Nucleus accumbens (tissue), 56 donors: ENCODE measurements at regions not wholly inside any gene's neighbourhood (a gene's known extent, or its start where the extent isn't known, plus 50 kb on each side); places are given as distances from the start of the nearest gene placed in this dataset.
"Not testable (repeated sequence)": the region's sequence is repeated elsewhere in the genome, so short reads cannot be mapped to it uniquely, and the experiment has no call there.

Experiments
- DNase-seq, 56 donors: peaks; one replicate each; lab custom pipeline; 2025; lab: John Stamatoyannopoulos, UW

DNA sequence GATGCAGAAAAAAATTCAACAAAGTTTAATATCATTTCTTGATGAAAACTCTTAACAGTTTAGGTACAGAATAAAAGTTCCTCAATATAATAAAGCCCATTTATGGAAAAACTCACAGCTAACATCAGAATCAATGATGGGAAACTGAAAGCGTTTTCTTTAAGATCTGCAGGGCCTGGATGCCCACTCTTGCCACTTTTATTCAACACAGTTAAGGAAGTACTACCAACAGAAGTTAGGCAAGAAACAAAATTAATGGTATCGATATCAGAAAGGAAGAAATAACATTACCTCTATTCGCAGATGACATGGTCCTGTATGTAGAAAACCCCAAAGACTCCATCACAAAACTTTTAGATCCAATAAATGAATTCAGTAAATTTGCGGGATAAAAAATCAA, 542.4 kb upstream of the RGMB start:
- DNase-seq = no peak

- DNase-seq = not testable (repeated sequence)
These were observed 535.7 kb upstream of the RGMB start for GRCh38 chr5:98237794-98238193.

- no peak for DNase-seq
These were observed 529.5 kb upstream of the RGMB start for GRCh38 chr5:98243972-98244371.

GRCh38 chr5:98248949-98249348, 524.5 kb upstream of the RGMB start:
- no peak for DNase-seq

DNA sequence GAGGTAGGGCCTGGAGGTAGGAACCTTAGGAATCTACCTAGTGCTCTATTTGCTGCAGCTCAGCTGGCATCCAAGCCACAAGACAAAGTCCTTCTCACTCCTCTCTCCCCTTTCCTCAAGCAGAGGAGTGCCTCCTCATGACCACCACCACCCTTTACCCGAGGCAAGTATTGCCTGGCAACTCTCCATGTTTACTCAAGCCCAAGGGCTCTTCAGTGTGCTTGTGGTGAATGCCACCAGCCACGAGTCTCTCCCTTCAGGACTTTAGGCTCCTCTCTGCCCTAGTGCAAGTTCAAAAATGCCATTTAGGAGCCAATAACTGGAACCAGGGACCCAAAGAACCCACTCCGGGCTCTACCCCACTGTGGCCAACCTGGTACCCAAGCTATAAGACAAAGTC, 514.5 kb upstream of the RGMB start:
- no peak for DNase-seq

GRCh38 chr5:98259595-98259994, 513.9 kb upstream of the RGMB start:
- DNase-seq = no peak

- DNase-seq = no peak
These were observed 510.4 kb upstream of the RGMB start for GRCh38 chr5:98263084-98263483.

DNA sequence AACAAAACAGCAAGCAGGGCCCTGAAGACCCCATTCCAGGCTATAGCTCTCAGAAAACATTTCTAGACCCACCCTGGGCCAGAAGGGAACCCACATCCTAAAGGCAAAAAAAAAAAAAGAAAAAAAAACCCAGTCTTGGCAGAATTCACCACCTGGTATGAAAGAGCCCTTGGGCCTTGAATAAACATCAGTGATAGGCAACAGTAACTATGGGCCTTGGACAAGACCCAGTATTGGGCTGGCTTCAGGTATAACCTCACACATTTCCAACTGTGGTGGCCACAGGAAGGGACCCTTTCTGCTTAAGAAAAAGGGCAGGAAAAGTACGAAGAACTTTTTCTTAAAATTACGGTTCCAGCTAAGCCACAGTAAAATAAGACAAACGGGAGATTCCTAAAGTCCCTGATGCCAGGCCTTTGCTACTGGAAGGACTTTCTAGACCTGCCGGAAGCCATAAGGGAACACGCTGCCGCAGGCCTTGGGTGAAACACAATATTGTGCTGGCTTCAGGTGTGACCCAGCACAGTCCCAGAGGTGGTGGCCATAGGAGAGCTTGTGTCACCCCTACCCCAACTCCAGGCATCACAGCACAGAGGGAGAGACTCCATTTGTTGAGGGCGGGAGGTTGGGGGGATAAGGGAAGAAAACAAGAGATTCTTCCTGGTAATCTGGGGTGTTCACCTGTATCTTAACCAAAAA, 505.2 kb upstream of the RGMB start:
- DNase-seq = no peak

GRCh38 chr5:98275980-98276379, 497.5 kb upstream of the RGMB start:
- no peak for DNase-seq

- DNase-seq = no peak
These were observed 490.9 kb upstream of the RGMB start for GRCh38 chr5:98282521-98282920.

GRCh38 chr5:98292496-98292895, 481.0 kb upstream of the RGMB start:
- DNase-seq = no peak

GRCh38 chr5:98296426-98296825, 477.0 kb upstream of the RGMB start:
- DNase-seq = no peak

DNA sequence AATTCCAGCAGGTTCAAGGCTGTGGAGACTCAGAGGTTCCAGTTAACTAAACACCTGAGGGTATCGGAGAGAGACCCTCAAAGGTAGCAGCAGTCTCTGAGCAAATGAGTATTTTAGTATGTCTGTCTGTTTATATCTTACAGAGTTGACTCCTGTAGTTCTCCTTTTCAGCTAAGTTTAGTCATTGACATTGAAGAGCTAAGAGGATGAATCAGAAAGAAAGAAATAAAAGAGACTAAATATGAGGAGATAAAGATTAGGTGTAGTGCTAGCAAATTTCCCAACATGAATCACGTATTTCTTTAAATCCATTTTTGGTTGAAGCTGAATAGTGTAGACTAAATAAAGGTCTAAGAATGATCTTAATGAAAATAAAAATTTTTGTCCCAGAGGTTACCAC, 474.0 kb upstream of the RGMB start:
- no peak for DNase-seq

- DNase-seq = peak in 20 of 56 donors; percentile 1 to 37 (median 7)
These were observed 471.9 kb upstream of the RGMB start for GRCh38 chr5:98301547-98301946.

DNA sequence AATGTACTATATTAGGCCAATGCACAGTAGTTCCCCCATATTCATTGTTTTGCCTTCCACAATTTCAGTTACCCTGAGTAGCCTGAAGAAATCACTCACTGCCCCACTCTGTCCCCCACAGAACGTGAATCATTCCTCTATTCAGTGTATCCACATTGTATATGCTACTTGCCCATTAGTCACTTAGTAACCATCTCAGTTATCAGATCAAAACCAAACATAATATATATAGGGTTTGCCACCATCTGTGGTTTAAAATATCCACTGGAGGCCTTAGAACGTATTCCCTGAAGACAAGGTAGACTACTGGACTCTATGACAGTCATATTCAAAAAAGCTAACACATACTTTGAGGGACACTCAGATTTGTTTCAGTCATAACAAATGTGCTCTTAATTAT, 465.7 kb upstream of the RGMB start:
- no peak for DNase-seq

DNA sequence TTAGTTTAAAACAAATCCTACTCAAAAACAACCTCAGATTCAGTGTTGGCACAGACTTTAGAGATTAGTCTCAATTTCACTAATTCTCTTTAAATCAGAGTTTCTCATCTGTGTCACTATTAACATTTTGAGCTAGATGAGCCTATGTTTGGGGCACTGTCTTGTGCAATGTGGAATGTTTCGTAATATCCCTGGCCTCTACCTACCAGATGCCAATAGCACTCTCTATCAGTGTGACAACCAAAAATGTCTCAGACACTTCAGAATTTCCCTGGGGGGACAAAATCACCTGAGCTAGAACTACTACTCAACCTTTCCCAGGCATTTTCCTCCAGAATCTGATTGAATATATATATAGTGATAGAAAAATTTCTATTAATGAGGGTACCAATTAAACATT, 465.2 kb upstream of the RGMB start:
- DNase-seq = no peak

- no peak for DNase-seq
These were observed 464.5 kb upstream of the RGMB start for GRCh38 chr5:98308960-98309359.

GRCh38 chr5:98309785-98310598, 463.5 kb upstream of the RGMB start:
- DNase-seq = peak in 26 of 56 donors; percentile 2 to 30 (median 14)

DNA sequence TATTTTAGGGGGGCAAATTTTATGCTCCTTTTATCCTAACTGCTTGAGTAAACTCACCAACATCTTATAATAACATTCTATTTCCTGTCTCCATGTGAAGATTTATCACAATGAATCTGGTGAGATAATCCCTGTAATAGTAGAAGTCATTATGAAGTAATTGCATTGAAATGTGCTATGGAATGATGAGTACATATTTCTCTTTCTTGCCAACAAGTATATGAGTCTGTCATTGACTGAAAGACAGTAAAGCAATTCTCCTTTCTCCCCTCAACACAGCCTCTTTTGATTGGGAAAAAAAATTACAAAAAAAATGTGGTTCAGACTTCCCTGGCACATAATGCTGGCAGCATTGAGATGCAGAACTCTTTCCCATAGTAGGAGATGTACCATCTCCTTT, 459.2 kb upstream of the RGMB start:
- DNase-seq = no peak

DNA sequence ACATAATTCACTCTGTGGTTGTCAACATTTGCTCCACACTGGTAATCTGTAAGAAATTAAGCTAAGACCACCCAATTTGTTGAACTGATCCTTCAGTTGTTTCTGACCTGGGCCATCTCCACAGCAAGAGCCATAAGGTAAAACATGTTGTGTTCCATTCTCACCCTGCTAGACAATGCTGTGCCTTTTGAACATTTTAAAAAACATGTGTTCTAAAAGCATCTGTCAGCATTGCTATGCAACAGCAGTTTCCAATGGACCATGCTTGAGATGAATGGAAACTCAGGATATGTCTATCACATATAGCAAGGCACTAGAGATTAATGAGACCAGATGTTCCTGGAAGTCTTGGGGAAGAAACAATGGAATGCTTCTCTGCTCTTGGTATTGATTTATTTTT, 455.1 kb upstream of the RGMB start:
- DNase-seq = no peak

DNA sequence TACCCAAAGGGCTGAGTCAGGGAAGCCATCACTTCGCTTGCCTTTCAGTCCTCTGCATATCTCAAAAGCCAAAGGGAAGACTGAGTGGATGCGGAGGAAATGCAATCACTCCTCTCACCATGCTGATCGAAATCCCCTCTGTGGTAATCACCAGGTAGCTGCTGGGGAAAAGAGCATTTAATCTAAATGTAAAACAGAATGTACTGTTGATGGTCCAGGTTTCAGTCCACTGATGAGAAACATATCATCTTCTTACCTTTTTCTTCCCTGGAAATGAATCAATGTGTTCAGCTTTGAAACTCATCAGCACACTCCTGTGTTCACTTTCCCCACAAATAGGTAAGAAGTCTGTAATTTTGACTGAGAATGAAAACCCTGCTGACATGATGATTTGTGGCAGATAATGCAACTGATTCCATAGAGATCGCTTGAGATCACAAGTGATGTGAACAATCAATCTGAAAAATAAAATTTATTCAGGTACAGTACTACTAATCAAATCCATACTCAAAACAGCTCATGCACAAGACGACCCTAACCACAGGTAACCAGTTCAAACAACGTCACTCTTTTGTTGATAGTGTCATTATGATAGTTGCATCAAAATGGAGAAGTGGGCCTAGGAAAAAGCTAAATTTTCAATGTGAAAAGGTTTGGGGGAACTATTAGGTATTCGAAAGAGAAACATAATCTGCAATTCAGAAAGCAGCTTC, 454.0 kb upstream of the RGMB start:
- DNase-seq = no peak
